ENCODE measurements at regions not wholly inside any gene's neighbourhood (a gene's known extent, or its start where the extent isn't known, plus 50 kb on each side); places are given as distances from the start of the nearest gene placed in this dataset.
"Not testable (repeated sequence)": the region's sequence is repeated elsewhere in the genome, so short reads cannot be mapped to it uniquely, and the experiment has no call there.

DNA sequence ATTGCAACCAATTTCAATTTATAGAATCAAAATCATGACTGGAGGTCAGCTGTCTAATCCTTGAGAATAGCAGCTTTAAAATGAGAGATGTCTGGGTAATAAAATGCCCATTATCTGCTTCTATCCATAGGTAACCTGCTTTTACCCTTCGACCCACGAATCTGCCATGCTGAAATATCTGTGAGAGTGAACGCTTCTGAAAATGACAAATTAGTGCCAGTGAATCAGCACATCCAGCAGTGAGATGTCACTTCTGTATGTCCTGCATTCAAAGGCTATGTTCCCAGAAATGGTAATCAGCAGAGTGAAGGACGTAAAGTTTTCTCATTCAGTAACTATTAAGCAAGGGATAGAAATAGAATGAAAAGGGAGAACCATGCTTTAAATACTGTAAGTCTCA lies 532.4 kb upstream of the ITGA1 start:
- no peaks in the 10 kb centered on the region for H3K4me1 Mint-ChIP-seq (ENCODE audit: low read depth)
- no peak overlapping the region for H3K4me3 Mint-ChIP-seq
- DNase-seq (ENCODE audit: low spot score): no peak
- no peak overlapping the region for H3K27ac Mint-ChIP-seq
- no peaks in the 10 kb centered on the region for H3K36me3 Mint-ChIP-seq (ENCODE audit: low read depth)
- H3K27me3 Mint-ChIP-seq (ENCODE audit: low read depth): no peaks in the 10 kb centered on the region
- H3K9me3 Mint-ChIP-seq: no peaks in the 10 kb centered on the region

- Mint-ChIP-seq H3K36me3 (ENCODE audit: low read depth) (no peaks in the 10 kb centered on the region), H3K27me3 (ENCODE audit: low read depth) (no peaks in the 10 kb centered on the region), H3K4me1 (ENCODE audit: low read depth) (no peaks in the 10 kb centered on the region), H3K4me3 (no peak overlapping the region), H3K27ac (no peak overlapping the region), H3K9me3 (no peaks in the 10 kb centered on the region)
- DNase-seq (ENCODE audit: low spot score): no peak
Measured at GRCh38 chr5:52262844-52263243, 524.9 kb upstream of the ITGA1 start.

DNA sequence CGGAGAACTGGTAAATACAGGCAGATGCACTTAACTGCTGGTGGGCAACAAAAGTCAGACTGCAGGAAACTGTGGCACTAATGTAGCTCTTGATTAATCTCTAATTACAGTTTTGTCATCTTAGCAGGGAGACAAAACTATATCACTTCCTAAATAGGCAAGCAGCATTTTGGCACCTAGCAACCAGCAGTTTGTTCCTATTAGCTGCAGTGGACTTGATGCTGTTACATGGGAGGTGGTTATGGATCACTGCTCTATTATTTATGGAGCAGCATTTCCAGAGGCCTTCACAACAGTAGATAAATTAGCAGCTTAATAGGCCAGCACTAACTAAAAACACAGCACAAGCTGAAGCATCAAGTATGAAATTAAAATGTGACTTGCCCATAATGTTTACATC lies 518.3 kb upstream of the ITGA1 start:
- H3K27me3 Mint-ChIP-seq (ENCODE audit: low read depth): no peaks in the 10 kb centered on the region
- no peaks in the 10 kb centered on the region for H3K9me3 Mint-ChIP-seq
- H3K4me3 Mint-ChIP-seq: no peak overlapping the region
- DNase-seq (ENCODE audit: low spot score): no peak
- H3K4me1 Mint-ChIP-seq (ENCODE audit: low read depth): no peaks in the 10 kb centered on the region
- H3K27ac Mint-ChIP-seq: no peak overlapping the region
- no peaks in the 10 kb centered on the region for H3K36me3 Mint-ChIP-seq (ENCODE audit: low read depth)

DNA sequence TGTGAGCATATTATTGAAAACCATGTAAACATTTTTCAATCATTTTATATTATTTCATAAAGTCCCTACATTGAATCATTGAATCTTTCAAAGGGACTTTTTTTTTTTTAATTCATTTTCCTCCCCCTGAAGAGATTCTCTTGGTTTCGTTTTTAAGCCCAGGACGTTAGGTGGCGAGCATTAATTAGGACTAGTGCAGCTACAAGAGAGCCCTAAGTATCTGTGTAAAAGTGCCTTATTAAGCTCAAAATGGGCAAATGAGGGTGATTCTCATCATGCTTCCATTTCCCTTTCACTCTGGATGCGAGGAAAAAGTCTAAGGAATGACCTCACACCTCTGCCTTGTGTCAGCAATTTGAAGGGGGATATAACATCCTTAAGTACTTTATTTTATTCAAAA lies 517.9 kb upstream of the ITGA1 start:
- Mint-ChIP-seq H3K27me3 (ENCODE audit: low read depth) (no peaks in the 10 kb centered on the region), H3K4me3 (no peak overlapping the region), H3K9me3 (no peaks in the 10 kb centered on the region), H3K36me3 (ENCODE audit: low read depth) (no peaks in the 10 kb centered on the region), H3K27ac (no peak overlapping the region), H3K4me1 (ENCODE audit: low read depth) (no peaks in the 10 kb centered on the region)
- no peak for DNase-seq (ENCODE audit: low spot score)

DNA sequence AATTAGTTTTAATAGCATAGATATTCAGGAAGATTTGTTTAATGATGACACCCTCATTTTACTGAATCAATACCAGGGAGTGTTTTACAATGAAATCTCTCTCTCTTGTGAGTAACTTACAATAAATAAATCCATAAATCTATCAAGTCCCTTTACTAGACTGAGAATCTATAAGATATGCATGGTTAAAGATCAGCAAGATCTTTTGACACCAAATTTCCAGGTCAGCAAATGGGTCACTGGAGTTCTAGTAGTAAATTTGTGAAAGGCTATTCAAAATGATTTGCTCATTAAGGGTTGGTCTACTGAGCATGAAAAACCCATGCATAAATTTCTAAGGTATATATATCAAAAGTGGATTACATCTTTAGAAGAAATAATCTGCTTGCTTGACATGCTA lies 512.1 kb upstream of the ITGA1 start:
- peaks cover 3% of the 10 kb centered on the region for H3K9me3 Mint-ChIP-seq
- H3K36me3 Mint-ChIP-seq (ENCODE audit: low read depth): no peaks in the 10 kb centered on the region
- no peak for DNase-seq (ENCODE audit: low spot score)
- no peaks in the 10 kb centered on the region for H3K4me1 Mint-ChIP-seq (ENCODE audit: low read depth)
- no peak overlapping the region for H3K27ac Mint-ChIP-seq
- no peak overlapping the region for H3K4me3 Mint-ChIP-seq
- no peaks in the 10 kb centered on the region for H3K27me3 Mint-ChIP-seq (ENCODE audit: low read depth)

DNA sequence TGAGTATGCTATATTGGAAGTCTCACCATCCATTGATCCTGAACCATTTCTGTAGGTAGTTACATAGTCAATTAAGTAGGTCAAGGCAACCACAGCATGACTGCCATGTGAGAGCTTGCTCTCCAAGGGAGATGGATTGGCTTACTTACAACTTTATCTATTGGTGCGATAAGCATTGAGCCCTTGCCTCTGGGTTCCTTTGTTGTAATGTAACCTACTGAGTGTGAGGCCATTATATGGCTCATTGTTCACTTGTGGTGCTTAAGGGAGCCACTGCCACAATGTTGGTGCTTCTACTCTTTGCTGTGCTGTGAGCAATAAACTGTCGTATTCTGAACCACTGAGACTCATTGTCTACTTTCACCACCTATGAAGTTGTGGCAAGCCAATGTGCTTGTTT lies 510.6 kb upstream of the ITGA1 start:
- Mint-ChIP-seq H3K27me3 (ENCODE audit: low read depth) (no peaks in the 10 kb centered on the region), H3K9me3 (peaks cover 7% of the 10 kb centered on the region), H3K27ac (no peak overlapping the region), H3K4me3 (no peak overlapping the region), H3K4me1 (ENCODE audit: low read depth) (no peaks in the 10 kb centered on the region), H3K36me3 (ENCODE audit: low read depth) (no peaks in the 10 kb centered on the region)
- no peak for DNase-seq (ENCODE audit: low spot score)

DNA sequence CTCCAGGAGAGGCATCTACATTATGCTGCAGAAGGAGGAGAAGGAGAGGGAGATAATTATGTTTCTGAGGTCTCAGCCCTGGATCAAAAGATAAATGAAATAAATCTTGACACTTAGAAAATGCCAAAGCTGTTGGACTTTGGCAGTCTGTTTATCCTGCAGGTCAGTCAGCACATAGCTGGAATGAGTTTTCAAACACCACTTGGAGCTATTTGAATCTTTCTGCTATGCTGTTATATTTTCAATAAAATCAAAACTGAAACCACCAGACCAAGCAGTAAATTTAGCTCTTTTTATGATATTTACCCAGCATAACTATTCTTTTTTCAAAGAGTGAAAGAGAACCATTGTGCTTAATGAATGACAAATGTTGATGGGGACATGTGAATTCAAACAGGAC lies 505.1 kb upstream of the ITGA1 start:
- Mint-ChIP-seq H3K27ac (no peak overlapping the region), H3K9me3 (peaks cover 7% of the 10 kb centered on the region), H3K27me3 (ENCODE audit: low read depth) (no peaks in the 10 kb centered on the region), H3K4me3 (no peak overlapping the region), H3K4me1 (ENCODE audit: low read depth) (no peaks in the 10 kb centered on the region), H3K36me3 (ENCODE audit: low read depth) (no peaks in the 10 kb centered on the region)
- no peak for DNase-seq (ENCODE audit: low spot score)

GRCh38 chr5:52283221-52283620 lies 504.5 kb upstream of the ITGA1 start:
- peaks cover 7% of the 10 kb centered on the region for H3K9me3 Mint-ChIP-seq
- H3K4me1 Mint-ChIP-seq (ENCODE audit: low read depth): no peaks in the 10 kb centered on the region
- no peak overlapping the region for H3K4me3 Mint-ChIP-seq
- H3K27ac Mint-ChIP-seq: no peak overlapping the region
- no peaks in the 10 kb centered on the region for H3K27me3 Mint-ChIP-seq (ENCODE audit: low read depth)
- DNase-seq (ENCODE audit: low spot score): no peak
- H3K36me3 Mint-ChIP-seq (ENCODE audit: low read depth): no peaks in the 10 kb centered on the region

DNA sequence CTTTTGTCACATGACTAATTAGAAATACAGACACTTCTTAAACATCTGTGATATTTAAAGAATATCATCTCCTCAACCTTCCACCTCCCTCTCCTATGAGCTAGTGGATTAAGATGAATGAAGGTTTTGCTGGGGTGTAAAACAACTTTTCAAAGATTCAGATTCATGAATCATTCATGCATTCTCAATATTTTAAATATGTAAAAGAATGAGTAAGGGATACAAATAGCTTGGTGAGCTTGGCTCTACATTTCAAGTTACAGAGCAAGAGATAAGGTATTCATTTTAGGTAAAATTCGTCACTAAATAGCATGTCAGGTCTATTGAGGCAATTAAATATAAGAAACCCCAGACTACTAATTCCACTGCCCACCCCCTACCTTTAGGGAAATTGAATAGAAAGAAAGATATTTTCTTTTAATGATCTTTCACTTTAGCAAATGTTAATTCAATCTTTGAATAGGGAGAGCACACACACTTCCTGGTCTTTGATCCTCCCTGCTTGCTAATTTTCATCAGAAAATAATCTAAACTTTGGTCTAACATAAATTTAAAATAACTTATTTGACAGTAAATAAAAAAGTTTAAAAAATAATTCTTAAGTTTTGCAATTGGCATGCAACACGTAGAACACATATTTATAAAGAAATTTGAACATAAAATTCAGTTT lies 486.9 kb upstream of the ITGA1 start:
- H3K27me3 Mint-ChIP-seq (ENCODE audit: low read depth): no peaks in the 10 kb centered on the region
- no peak overlapping the region for H3K4me3 Mint-ChIP-seq
- no peaks in the 10 kb centered on the region for H3K4me1 Mint-ChIP-seq (ENCODE audit: low read depth)
- no peak overlapping the region for H3K27ac Mint-ChIP-seq
- DNase-seq (ENCODE audit: low spot score): no peak
- no peaks in the 10 kb centered on the region for H3K36me3 Mint-ChIP-seq (ENCODE audit: low read depth)
- peaks cover 28% of the 10 kb centered on the region for H3K9me3 Mint-ChIP-seq

DNA sequence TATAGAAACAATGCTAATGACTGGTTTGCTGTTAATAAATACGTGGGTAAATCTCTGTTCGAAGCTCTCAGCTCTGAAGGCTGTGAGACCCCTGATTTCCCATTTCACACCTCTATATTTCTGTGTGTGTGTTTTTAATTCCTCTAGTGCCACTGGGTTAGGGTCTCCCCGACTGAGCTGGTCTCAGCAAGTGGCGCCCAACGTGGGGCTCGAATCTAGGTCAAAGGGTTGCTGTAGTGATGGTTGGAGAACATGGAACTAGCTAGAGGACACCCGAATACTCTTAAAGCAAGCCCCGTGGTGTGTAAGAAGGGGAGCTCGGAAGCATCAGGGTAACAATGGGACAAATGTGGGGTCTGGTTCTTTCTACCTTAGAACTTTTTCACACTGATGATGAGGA lies 482.9 kb upstream of the ITGA1 start:
- H3K4me1 Mint-ChIP-seq (ENCODE audit: low read depth); H3K27me3 Mint-ChIP-seq (ENCODE audit: low read depth); H3K36me3 Mint-ChIP-seq (ENCODE audit: low read depth); DNase-seq (ENCODE audit: low spot score); H3K27ac Mint-ChIP-seq; H3K4me3 Mint-ChIP-seq: not testable (repeated sequence)
- H3K9me3 Mint-ChIP-seq: peaks cover 52% of the 10 kb centered on the region

DNA sequence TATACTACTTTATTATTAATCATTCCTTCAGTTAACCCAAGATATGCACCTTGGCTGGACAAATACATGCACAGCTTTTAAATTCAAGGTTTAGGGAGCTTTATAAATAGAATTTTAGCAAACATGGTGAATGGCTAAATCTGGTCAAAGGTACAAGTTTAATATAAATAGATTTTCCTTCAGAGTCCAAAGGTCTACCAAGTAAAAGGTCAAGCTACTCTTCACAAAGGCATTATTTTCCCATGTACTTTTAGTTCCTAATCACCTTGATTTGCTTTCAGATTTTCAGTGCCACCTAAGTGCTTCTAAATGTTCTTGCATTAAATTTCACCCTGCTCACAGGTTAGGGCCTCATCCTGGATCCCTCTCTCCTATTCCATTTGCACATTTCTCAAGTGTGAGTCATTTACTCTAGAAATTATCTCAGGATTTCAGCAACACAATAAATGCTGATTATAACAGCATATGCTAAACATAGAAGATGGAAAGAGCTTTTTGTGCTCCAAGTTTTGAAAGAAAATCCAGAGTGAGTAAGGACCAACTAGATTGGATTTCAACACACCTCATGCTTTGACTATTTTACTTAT lies 459.4 kb upstream of the ITGA1 start:
- H3K9me3 Mint-ChIP-seq: peaks cover 2% of the 10 kb centered on the region
- no peaks in the 10 kb centered on the region for H3K36me3 Mint-ChIP-seq (ENCODE audit: low read depth)
- DNase-seq (ENCODE audit: low spot score): no peak
- H3K27ac Mint-ChIP-seq: no peak overlapping the region
- no peak overlapping the region for H3K4me3 Mint-ChIP-seq
- no peaks in the 10 kb centered on the region for H3K4me1 Mint-ChIP-seq (ENCODE audit: low read depth)
- no peaks in the 10 kb centered on the region for H3K27me3 Mint-ChIP-seq (ENCODE audit: low read depth)

DNA sequence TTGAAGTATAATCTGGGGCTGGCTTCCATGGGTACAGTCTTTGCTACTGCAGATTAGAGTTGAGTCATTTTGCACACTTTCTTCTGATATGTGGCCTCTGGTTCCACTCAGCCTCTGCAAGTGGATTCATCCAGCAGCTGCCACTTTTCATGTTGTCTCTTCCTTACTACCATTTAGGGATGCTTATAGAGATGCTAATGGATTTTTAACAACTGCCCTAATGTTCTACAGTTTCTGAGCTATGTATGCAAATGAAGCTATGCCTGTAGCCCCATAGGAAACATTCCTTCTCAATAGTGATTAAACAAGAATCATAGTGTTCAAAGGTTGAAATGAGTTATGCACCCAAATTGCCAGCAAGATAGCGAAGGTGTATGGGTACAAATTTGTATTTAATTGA lies 456.0 kb upstream of the ITGA1 start:
- H3K27me3 Mint-ChIP-seq (ENCODE audit: low read depth): no peaks in the 10 kb centered on the region
- no peaks in the 10 kb centered on the region for H3K36me3 Mint-ChIP-seq (ENCODE audit: low read depth)
- H3K27ac Mint-ChIP-seq: no peak overlapping the region
- H3K9me3 Mint-ChIP-seq: no peaks in the 10 kb centered on the region
- no peaks in the 10 kb centered on the region for H3K4me1 Mint-ChIP-seq (ENCODE audit: low read depth)
- no peak for DNase-seq (ENCODE audit: low spot score)
- H3K4me3 Mint-ChIP-seq: no peak overlapping the region

GRCh38 chr5:52334367-52334766 lies 453.3 kb upstream of the ITGA1 start:
- no peak overlapping the region for H3K27ac Mint-ChIP-seq
- H3K4me3 Mint-ChIP-seq: no peak overlapping the region
- no peaks in the 10 kb centered on the region for H3K4me1 Mint-ChIP-seq (ENCODE audit: low read depth)
- no peak for DNase-seq (ENCODE audit: low spot score)
- no peaks in the 10 kb centered on the region for H3K9me3 Mint-ChIP-seq
- H3K27me3 Mint-ChIP-seq (ENCODE audit: low read depth): no peaks in the 10 kb centered on the region
- no peaks in the 10 kb centered on the region for H3K36me3 Mint-ChIP-seq (ENCODE audit: low read depth)

- no peaks in the 10 kb centered on the region for H3K9me3 Mint-ChIP-seq
- H3K4me1 Mint-ChIP-seq (ENCODE audit: low read depth): no peaks in the 10 kb centered on the region
- no peak overlapping the region for H3K27ac Mint-ChIP-seq
- H3K36me3 Mint-ChIP-seq (ENCODE audit: low read depth): no peaks in the 10 kb centered on the region
- DNase-seq (ENCODE audit: low spot score): no peak
- H3K4me3 Mint-ChIP-seq: no peak overlapping the region
- no peaks in the 10 kb centered on the region for H3K27me3 Mint-ChIP-seq (ENCODE audit: low read depth)
Measured at GRCh38 chr5:52339285-52339684, 448.4 kb upstream of the ITGA1 start.

GRCh38 chr5:52342361-52342760 lies 445.4 kb upstream of the ITGA1 start:
- Mint-ChIP-seq H3K36me3 (ENCODE audit: low read depth) (no peaks in the 10 kb centered on the region), H3K4me1 (ENCODE audit: low read depth) (no peaks in the 10 kb centered on the region), H3K9me3 (no peaks in the 10 kb centered on the region), H3K27ac (no peak overlapping the region), H3K27me3 (ENCODE audit: low read depth) (no peaks in the 10 kb centered on the region), H3K4me3 (no peak overlapping the region)
- DNase-seq (ENCODE audit: low spot score): no peak

Measured in T-helper 2 cell treated with Interferon-gamma antibody and Interleukin-4, amounts not matched to agents 5 μg/mL and 100 μg/mL, for 36 hours (primary cell).